ENCODE measurements at regions not wholly inside any gene's neighbourhood (a gene's known extent, or its start where the extent isn't known, plus 50 kb on each side); places are given as distances from the start of the nearest gene placed in this dataset.
A peak's percentile ranks its signal among the peaks of the same experiment; 100 is the strongest.

DNA sequence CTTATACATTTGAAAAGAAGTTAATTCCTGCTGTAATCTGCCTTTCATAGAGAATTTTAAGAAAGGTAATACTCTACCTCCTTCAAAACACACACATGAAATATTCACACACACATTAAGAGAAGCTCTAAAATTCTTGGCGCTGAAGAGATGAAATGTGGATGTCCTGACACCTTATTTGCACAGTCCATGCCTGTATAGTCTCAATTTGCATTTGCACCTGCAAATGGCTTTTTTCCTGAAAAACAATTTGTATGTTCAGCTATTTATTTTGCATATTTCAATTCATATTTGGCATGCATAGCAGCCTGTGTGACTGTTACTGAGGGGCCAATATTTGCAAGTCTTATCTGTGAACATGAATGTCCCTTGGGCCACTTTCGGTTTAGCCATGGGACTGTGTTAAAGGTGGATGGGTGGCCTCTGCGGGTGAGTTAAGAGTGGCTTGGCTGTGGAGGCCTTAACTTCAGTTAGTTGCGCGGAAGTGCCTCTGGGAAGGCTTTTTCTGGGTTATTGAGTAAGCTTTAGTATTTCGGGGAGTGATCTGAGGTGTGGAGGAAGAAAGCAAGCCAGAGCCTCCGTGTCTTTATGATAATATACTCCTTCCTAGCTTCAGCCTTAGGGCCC lies 443.3 kb upstream of the FAT1 start:
- DNase-seq (ENCODE audit: low read depth), result no peak
- TF ChIP-seq, protein P1, sequence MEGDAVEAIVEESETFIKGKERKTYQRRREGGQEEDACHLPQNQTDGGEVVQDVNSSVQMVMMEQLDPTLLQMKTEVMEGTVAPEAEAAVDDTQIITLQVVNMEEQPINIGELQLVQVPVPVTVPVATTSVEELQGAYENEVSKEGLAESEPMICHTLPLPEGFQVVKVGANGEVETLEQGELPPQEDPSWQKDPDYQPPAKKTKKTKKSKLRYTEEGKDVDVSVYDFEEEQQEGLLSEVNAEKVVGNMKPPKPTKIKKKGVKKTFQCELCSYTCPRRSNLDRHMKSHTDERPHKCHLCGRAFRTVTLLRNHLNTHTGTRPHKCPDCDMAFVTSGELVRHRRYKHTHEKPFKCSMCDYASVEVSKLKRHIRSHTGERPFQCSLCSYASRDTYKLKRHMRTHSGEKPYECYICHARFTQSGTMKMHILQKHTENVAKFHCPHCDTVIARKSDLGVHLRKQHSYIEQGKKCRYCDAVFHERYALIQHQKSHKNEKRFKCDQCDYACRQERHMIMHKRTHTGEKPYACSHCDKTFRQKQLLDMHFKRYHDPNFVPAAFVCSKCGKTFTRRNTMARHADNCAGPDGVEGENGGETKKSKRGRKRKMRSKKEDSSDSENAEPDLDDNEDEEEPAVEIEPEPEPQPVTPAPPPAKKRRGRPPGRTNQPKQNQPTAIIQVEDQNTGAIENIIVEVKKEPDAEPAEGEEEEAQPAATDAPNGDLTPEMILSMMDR (conservative IDR thresholded peaks at IDR 0.05; ENCODE audit: low read depth, low read length), result no peak
- no peak overlapping the region for H3K4me3 ChIP-seq (ENCODE audit: low read depth, low read length)

DNA sequence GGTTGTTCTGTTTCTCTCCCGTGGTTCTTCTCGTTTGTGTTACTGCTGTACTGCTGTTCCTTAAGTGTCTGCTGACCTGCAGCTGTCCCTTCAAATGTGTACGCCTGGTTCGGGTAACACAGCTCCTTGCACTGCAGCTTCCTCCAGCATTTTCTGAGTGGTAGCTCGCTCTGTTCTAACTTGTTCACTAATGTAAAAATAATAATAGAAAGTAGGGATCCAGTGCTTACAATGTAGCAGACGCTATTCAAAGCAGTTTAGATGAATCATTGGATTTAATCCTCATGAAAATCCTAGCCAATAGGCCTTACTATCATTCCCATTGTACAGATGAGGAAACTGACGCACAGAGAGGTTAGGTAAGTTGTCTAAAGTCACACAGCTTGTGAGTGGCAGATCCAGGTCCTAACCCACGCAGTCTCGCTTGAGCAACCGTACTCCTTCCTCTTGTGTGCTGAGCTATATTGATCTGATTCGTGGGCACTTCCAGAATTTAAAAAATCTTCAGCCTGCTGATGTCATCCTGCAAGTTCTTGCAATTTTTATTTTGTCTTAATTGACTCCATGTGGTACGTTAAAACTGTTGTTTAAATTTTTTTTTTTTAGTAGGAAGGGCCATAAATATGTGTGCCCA lies 448.2 kb upstream of the FAT1 start:
- TF ChIP-seq, protein P1 (conservative IDR thresholded peaks at IDR 0.05; ENCODE audit: low read depth, low read length), result no peak
- H3K4me3 ChIP-seq (ENCODE audit: low read depth, low read length), result no peak overlapping the region
- DNase-seq (ENCODE audit: low read depth), result no peak

DNA sequence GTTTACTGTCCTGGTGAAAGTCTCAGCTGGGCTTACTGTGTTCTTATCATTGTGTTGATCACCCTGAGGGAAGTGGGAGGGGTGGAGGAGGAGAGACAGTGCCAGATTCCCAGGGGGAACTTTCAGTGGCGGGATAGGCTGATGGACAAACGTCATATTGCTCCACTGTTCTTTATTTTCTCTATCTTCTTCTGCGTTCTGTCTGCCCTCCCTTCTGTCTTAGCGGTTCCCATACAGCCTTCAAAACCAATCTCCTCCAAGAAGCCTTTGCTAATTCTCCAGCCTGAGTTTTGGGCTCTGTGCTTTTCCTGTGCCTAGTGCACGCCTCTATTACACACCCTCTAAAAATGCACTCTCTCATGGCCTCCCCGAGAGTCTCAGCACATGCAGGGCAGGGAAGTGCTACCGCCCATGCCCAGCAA lies 448.7 kb upstream of the FAT1 start:
- TF ChIP-seq, protein P1 (conservative IDR thresholded peaks at IDR 0.05; ENCODE audit: low read depth, low read length), result no peak
- H3K4me3 ChIP-seq (ENCODE audit: low read depth, low read length), result no peak overlapping the region
- no peak for DNase-seq (ENCODE audit: low read depth)

- TF ChIP-seq, protein P1 (conservative IDR thresholded peaks at IDR 0.05; ENCODE audit: low read depth, low read length), result no peak
- DNase-seq (ENCODE audit: low read depth), result no peak
These were observed 451.1 kb upstream of the FAT1 start for GRCh38 chr4:187174749-187175148.

GRCh38 chr4:187175197-187175596 lies 451.5 kb upstream of the FAT1 start:
- DNase-seq (ENCODE audit: low read depth), result no peak

More at GRCh38 chr4:187174749-187175148, 451.1 kb upstream of the FAT1 start:
- no peak overlapping the region for H3K4me3 ChIP-seq (ENCODE audit: low read depth, low read length)

DNA sequence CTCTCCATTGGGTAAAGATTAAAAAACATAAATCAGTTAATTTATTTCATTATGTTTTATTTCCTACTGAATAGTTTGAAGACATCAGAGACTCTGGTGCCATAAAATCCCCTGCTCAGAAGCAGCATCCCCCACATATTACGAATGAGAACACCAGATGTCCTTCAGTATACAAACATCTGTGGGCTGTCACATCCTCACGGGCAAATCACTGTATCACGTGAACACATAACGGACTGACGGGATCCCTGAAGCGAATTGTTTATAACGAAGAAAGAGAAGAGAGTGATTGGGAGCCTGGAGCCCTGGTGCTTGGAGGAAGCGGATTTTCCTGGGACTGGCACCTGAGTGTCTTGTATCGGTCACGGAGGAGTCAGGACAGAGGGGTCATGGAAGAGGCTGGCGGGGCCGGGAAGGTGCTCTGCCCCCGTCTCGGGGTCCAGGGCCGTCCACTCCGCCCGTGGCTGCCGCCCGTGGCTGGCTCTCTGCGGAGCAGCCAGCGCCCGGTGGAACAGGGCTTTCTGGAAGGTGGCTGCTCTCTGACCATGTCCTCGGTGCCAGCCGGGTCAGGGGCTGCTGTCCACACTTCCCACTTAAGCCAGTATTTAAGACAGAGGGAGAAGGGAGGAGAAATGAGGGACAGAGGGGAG lies 452.7 kb upstream of the FAT1 start:
- DNase-seq (ENCODE audit: low read depth), result no peak
- TF ChIP-seq, protein P1 (conservative IDR thresholded peaks at IDR 0.05; ENCODE audit: low read depth, low read length), result no peak
- H3K4me3 ChIP-seq (ENCODE audit: low read depth, low read length), result peak overlapping the region; percentile 58

More at GRCh38 chr4:187175197-187175596, 451.5 kb upstream of the FAT1 start:
- TF ChIP-seq, protein P1 (conservative IDR thresholded peaks at IDR 0.05; ENCODE audit: low read depth, low read length), result peak; percentile 29
- H3K4me3 ChIP-seq (ENCODE audit: low read depth, low read length), result no peak overlapping the region
